ENCODE measurements at regions not wholly inside any gene's neighbourhood (a gene's known extent, or its start where the extent isn't known, plus 50 kb on each side); places are given as distances from the start of the nearest gene placed in this dataset.

DNA sequence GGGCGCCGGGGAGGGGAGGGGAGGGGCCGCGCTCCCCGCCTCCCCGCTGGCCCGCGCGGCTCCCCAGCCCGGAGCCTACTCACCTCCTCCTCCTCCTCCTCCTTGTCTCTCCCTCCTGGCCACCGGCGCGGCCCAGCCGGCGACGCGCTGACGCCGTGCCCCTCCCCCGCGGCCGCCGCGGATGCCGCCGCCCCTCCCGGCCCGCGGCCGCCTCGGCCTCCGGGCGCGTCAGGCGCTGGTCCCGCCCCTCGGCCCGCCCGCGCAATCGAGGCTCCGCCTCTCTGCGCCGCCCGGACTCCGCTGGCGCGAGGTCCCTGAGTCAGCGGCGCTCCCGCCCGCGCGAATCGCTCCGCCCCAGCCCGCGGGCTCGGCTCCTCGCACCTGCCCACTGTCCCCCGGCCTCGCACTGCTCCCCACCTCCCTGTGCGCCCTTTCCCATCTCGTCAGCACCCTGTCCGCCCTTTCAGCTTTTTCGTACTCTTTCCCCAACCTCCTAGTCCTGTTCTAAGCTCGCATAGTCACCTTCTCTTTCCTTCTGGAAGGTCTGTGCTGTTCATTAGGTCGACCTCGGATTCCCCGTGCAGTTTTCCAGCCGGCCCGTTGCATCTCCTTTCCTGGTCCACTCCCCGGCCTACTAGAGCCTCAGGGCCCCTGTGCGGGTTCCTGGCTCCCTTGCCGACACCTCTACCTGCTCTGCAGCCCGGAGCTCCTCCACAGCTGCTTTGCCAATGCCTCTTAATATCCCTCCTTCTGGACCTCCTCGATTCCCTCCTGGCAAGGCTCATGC is 187.4 kb downstream of the ZEB2 start (continued):
- TF ChIP-seq, protein P1, sequence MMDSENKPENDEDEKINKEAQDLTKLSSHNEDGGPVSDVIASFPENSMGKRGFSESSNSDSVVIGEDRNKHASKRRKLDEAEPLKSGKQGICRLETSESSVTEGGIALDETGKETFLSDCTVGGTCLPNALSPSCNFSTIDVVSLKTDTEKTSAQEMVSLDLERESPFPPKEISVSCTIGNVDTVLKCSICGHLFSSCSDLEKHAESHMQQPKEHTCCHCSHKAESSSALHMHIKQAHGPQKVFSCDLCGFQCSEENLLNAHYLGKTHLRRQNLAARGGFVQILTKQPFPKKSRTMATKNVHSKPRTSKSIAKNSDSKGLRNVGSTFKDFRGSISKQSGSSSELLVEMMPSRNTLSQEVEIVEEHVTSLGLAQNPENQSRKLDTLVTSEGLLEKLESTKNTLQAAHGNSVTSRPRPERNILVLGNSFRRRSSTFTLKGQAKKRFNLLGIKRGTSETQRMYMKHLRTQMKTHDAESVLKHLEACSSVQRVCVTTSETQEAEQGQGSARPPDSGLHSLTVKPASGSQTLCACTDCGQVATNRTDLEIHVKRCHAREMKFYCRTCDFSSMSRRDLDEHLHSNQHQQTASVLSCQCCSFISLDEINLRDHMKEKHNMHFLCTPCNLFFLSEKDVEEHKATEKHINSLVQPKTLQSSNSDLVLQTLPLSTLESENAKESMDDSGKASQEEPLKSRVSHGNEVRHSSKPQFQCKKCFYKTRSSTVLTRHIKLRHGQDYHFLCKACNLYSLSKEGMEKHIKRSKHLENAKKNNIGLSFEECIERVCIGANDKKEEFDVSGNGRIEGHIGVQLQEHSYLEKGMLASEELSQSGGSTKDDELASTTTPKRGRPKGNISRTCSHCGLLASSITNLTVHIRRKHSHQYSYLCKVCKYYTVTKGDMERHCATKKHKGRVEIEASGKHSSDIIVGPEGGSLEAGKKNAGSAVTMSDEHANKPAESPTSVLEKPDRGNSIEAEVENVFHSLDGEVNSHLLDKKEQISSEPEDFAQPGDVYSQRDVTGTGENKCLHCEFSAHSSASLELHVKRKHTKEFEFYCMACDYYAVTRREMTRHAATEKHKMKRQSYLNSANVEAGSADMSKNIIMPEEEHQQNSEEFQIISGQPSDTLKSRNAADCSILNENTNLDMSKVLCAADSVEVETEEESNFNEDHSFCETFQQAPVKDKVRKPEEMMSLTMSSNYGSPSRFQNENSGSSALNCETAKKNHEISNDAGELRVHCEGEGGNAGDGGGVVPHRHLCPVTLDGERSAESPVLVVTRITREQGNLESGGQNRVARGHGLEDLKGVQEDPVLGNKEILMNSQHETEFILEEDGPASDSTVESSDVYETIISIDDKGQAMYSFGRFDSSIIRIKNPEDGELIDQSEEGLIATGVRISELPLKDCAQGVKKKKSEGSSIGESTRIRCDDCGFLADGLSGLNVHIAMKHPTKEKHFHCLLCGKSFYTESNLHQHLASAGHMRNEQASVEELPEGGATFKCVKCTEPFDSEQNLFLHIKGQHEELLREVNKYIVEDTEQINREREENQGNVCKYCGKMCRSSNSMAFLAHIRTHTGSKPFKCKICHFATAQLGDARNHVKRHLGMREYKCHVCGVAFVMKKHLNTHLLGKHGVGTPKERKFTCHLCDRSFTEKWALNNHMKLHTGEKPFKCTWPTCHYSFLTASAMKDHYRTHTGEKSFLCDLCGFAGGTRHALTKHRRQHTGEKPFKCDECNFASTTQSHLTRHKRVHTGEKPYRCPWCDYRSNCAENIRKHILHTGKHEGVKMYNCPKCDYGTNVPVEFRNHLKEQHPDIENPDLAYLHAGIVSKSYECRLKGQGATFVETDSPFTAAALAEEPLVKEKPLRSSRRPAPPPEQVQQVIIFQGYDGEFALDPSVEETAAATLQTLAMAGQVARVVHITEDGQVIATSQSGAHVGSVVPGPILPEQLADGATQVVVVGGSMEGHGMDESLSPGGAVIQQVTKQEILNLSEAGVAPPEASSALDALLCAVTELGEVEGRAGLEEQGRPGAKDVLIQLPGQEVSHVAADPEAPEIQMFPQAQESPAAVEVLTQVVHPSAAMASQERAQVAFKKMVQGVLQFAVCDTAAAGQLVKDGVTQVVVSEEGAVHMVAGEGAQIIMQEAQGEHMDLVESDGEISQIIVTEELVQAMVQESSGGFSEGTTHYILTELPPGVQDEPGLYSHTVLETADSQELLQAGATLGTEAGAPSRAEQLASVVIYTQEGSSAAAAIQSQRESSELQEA (IDR thresholded peaks at IDR 0.05; ENCODE audit: low read depth), result no peak
- TF ChIP-seq STAG1 (CRISPR knock-in tag; IDR thresholded peaks at IDR 0.05; ENCODE audit: borderline replicate concordance), result no peak
- TF ChIP-seq, protein P2, sequence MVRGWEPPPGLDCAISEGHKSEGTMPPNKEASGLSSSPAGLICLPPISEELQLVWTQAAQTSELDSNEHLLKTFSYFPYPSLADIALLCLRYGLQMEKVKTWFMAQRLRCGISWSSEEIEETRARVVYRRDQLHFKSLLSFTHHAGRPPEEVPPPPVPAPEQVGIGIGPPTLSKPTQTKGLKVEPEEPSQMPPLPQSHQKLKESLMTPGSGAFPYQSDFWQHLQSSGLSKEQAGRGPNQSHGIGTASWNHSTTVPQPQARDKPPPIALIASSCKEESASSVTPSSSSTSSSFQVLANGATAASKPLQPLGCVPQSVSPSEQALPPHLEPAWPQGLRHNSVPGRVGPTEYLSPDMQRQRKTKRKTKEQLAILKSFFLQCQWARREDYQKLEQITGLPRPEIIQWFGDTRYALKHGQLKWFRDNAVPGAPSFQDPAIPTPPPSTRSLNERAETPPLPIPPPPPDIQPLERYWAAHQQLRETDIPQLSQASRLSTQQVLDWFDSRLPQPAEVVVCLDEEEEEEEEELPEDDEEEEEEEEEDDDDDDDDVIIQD (CRISPR knock-in tag; IDR thresholded peaks at IDR 0.05), result no peak
- TF ChIP-seq FOXK1 (CRISPR knock-in tag; IDR thresholded peaks at IDR 0.05; ENCODE audit: borderline replicate concordance), result no peak
- TF ChIP-seq, protein P3, sequence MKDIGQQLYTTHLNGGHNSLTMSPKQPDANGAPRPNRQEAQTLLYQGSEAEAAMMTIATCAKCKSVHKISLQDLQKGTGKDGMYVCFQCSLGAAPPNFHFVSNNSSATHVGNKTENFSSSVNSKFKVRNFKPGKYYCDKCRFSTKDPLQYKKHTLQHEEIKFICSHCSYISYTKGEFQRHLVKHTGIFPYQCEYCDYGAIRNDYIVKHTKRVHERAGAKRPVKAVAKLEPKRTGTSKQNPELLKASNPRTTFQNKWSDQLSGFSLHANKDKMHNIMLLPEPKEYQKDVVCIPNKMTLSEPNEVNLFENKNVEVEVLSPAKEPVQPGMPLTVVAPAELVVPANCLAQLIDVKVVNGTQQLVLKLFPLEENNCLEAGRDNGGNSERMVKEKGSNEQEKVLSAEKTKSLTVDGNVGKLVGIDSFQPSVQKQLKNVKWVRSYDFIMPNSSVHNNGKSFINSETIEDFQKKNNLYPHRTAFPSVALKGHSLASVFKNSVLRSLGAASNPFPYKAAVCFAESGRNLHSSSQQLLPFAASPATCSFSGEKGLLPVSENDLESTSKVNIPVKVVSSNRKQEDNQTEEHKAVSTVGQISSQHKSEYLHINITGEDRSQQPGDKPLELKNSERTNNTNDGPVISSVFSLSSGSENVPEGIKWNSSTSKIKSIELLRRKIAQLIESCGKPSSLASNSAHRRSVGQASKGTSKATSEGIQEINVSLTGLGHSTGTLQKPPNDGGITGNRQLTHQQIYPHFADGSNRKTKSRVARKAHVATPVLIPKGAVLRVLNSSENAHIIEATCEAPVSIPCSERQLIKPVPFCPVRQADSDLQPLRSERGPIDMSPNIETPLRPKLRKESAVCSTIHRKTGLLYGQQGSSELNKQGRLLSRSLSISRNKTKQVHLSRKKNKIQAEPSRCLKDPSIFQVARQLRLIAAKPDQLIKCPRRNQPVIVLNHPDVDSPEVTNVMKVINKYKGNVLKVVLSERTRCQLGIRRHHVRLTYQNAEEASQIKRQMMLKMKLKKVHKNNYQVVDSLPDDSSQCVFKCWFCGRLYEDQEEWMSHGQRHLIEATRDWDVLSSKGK (CRISPR knock-in tag; IDR thresholded peaks at IDR 0.05), result no peak
- no peak for TF ChIP-seq DNMT1 (IDR thresholded peaks at IDR 0.05)
- TF ChIP-seq RBM39 (optimal IDR thresholded peaks at IDR 0.05; ENCODE audit: low read depth, low read length), result no peak
- no peak for TF ChIP-seq NR2C1 (IDR thresholded peaks at IDR 0.05)
- TF ChIP-seq NR2C1 (tag; IDR thresholded peaks at IDR 0.05), result no peak
- peak; percentile 88 for TF ChIP-seq SUPT5H (IDR thresholded peaks at IDR 0.05)
- no peak for TF ChIP-seq POLR3A (IDR thresholded peaks at IDR 0.05; ENCODE audit: borderline replicate concordance, extremely low read depth, insufficient read depth, insufficient read length)
- TF ChIP-seq, protein P4, sequence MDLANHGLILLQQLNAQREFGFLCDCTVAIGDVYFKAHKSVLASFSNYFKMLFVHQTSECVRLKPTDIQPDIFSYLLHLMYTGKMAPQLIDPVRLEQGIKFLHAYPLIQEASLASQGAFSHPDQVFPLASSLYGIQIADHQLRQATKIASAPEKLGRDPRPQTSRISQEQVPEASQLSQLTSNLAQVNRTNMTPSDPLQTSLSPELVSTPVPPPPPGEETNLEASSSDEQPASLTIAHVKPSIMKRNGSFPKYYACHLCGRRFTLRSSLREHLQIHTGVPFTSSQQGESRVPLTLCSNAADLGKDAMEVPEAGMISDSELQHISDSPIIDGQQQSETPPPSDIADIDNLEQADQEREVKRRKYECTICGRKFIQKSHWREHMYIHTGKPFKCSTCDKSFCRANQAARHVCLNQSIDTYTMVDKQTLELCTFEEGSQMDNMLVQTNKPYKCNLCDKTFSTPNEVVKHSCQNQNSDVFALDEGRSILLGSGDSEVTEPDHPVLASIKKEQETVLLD (IDR thresholded peaks at IDR 0.05), result 0 out of 2 replicates have a peak, but pooled peaks have one; percentile 65
